ENCODE measurements at regions not wholly inside any gene's neighbourhood (a gene's known extent, or its start where the extent isn't known, plus 50 kb on each side); places are given as distances from the start of the nearest gene placed in this dataset.
A peak's percentile ranks its signal among the peaks of the same experiment; 100 is the strongest.
"Not testable (repeated sequence)": the region's sequence is repeated elsewhere in the genome, so short reads cannot be mapped to it uniquely, and the experiment has no call there.

- no peak for DNase-seq
These were observed 182.7 kb downstream of the SMC2 start for GRCh38 chr9:104276709-104277245.

- no peak for DNase-seq
These were observed 184.9 kb downstream of the SMC2 start for GRCh38 chr9:104278929-104279496.

- no peak for DNase-seq
These were observed 185.5 kb downstream of the SMC2 start for GRCh38 chr9:104279535-104280177.

DNA sequence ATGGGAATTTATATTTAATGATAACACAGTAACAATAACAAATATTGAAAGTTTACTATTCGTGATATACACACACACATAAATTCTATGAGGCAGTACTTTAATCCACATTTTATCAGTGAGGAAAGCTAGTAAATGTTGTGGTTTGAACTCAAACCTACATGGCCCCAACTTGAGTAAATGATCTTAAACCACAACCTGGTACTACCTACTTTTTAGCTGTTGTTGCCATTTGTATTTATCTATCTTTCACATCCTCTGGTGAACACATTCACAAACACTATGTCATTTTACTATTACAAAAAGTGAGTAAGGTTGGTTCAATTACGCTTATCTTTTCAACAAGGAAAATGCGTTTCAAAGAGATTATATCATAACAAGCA lies 186.1 kb downstream of the SMC2 start:
- no peak for DNase-seq

GRCh38 chr9:104280711-104281110 lies 186.6 kb downstream of the SMC2 start:
- no peak for DNase-seq

GRCh38 chr9:104286187-104286586 lies 192.1 kb downstream of the SMC2 start:
- DNase-seq = no peak

- no peak for DNase-seq
These were observed 192.7 kb downstream of the SMC2 start for GRCh38 chr9:104286799-104287198.

DNA sequence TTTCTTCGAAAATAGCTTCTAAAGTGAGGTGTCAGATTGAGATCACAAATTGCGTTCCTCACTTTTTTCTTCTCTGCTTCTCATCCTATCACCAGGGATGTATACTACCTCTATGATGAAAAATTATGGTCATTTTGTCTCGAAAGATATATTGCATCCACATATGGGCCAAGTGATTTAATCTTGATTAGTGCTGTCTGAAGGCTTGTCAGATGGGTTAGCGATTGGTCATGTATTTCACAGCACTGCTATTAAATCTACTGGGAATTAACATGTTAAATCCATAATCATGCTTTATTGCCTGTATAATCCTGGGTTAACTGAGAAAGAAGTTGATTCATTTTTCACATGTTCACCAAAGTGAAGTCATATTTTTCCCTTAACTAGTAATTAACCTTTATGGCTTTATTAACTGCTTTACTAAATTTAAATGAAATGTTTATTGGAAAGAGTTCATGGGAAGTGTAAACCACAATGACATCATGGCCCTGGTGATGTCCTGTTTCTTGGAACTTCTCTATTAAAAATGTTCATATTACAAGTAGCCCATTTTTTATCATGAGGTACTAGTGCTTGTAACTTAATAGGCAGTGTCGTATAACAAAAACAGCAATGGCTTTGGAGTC lies 193.3 kb downstream of the SMC2 start:
- no peak for DNase-seq

GRCh38 chr9:104293877-104294276 lies 199.8 kb downstream of the SMC2 start:
- no peak for DNase-seq

GRCh38 chr9:104300124-104300523 lies 203.9 kb upstream of the OR13F1 start:
- no peak for DNase-seq

GRCh38 chr9:104301755-104302154 lies 202.3 kb upstream of the OR13F1 start:
- peak; percentile 58 for DNase-seq

- no peak for DNase-seq
These were observed 201.3 kb upstream of the OR13F1 start for GRCh38 chr9:104302775-104303174.

DNA sequence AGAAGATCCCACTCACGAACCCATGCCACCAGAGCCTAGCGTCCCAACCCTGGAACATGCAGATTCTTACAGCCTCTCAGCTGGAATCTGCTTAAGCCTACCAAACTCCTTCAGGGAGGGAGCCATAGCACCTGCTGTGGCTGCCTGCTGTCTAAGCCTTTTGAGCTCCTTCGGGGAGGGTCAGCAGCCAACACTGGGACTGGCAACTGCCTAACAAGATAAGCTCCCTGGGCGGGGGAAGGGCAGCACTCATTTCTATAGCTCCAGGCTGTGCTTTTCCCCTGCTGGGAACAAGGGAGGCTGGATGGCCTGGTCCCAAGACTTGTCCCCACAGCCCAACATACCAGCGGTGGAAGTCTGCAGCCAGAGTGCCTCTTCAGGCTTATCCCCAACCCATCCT lies 199.1 kb upstream of the OR13F1 start:
- no peak for DNase-seq

- DNase-seq = no peak
These were observed 190.5 kb upstream of the OR13F1 start for GRCh38 chr9:104313396-104314110.

DNA sequence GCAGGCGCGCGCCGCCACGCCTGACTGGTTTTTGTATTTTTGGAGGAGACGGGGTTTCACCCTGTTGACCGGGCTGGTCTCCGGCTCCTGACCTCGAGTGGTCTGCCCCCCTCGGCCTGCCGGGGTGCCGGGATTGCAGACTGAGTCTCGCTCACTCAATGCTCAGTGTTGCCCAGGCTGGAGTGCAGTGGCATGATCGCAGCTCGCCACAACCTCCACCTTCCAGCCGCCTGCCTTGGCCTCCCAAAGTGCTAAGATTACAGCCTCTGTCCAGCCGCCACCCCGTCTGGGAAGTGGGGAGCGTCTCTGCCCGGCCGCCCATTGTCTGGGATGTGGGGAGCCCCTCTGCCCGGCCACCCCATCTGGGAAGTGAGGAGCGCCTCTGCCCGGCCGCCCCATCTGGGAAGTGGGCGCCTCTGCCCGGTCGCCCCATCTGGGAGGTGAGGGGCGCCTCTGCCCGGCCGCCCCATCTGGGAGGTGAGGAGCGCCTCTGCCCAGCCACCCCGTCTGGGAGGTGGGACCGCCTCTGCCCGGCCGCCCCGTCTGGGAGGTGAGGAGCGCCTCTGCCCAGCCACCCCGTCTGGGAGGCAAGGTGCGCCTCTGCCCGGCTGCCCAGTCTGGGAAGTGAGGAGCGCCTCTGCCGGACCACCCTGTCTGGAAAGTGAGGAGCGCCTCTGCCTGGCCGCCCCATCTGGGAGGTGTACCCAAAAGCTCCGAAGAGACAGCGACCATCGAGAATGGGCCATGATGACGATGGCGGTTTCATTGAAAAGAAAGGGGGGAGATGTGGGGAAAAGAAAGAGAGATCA lies 187.7 kb upstream of the OR13F1 start:
- not testable (repeated sequence) for DNase-seq

- DNase-seq = no peak
These were observed 184.9 kb upstream of the OR13F1 start for GRCh38 chr9:104319198-104319597.

DNA sequence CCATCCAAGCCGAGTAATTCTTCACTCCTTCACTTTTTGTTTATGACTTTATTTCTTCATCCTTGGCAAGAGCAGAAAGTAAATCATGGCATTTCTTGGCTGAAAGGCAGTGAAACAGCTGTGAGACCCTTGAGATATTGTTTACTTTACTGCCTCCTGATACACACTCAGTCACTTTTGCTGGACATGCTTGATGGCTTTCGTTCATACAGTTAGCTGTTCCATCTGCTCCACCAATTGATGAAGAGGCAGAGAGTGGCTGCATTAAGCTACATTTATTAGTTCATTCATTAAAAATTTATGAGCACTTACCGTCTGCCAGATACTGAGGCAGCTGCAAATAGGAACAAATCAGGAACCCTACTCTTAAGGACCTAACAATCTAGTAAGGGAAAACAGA lies 184.4 kb upstream of the OR13F1 start:
- peak; percentile 4 for DNase-seq

DNA sequence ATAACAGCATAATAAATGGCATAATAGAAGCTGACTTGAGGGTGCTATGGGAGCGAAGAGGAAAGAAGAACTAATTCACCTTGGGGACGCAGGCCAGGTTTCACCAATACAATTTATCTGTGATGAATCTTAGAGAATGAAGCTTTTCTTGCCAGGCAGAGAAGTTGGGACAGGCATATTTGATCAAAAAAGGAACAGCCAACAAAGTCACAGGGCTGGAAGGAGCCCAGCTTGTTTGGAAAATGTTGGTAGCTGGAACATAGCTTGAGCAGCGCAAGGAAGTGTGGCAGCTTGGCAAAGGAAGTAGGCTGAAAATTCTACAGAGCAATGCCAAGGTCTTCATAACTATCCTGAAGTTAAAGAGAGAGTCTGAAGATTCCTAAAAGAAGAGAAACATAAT lies 181.5 kb upstream of the OR13F1 start:
- DNase-seq = no peak

GRCh38 chr9:104323967-104324694 lies 179.9 kb upstream of the OR13F1 start:
- not testable (repeated sequence) for DNase-seq

GRCh38 chr9:104326912-104327311 lies 177.2 kb upstream of the OR13F1 start:
- DNase-seq = no peak

DNA sequence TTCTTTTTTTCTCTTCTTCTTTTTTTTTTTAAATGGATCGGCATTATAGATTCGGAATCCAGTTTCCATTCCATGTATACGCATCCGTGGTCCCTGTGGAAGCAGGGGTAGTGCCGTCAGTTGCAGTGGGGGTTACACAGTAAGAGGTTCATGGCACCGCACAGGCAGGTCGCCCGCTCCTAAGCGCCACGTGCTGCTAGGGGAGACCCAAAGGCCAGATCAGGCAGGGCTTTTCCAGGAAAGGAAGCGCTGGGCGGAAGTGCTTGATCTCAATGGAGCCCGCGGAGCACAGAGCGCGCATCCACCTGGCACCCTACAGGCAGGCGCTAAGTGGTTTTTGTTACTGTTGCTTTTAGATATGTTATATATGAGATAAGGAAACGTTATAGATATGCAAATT lies 174.8 kb upstream of the OR13F1 start:
- no peak for DNase-seq

- DNase-seq = no peak
These were observed 173.2 kb upstream of the OR13F1 start for GRCh38 chr9:104330841-104331240.
